Uterus (tissue), 2 donors: ENCODE measurements at regions not wholly inside any gene's neighbourhood (a gene's known extent, or its start where the extent isn't known, plus 50 kb on each side); places are given as distances from the start of the nearest gene placed in this dataset.

Source experiments
- POLR2A ChIP-seq, 2 donors: fragments of 450-650 bp; IDR thresholded peaks; one replicate each; pipeline ENCODE4 v1.6.1; 2016; ENCODE audit warnings: antibody characterized with exemption in 2 of 2, mild to moderate bottlenecking in 1 of 2, moderate library complexity in 1 of 2
- TF ChIP-seq, protein P1 (sequence below), 4 experiments: fragments of 200-600 bp in 2 of 4; fragments of 450-650 bp in 2 of 4; sonication (generic) in 2 of 4; IDR thresholded peaks; one replicate each; pipeline ENCODE4 v1.5.1; 2016 to 2019; ENCODE audit warnings: antibody characterized with exemption in 4 of 4, mild to moderate bottlenecking in 2 of 4, moderate library complexity in 1 of 4

DNA sequence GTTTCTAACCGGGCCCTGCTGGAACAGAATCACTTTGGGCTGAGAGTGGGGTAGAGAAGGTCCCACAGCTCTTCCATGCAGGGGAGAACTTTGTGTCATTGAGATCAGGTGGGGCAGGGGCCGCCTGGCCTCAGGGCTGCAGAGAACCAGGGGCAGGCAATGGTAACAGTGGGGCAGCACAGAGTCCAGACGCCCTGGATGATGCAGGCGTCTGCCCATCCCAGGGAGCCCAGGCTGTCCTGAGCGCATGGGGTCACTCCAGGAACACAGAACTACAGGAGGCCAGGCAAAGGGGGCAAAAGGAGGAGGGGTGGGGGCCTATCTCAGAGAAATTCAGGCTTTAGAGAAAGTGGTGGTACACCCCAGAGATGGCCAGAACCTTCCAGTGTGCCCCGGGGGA, 121.3 kb downstream of the NDUFA10 start:
- TF ChIP-seq, protein P1, sequence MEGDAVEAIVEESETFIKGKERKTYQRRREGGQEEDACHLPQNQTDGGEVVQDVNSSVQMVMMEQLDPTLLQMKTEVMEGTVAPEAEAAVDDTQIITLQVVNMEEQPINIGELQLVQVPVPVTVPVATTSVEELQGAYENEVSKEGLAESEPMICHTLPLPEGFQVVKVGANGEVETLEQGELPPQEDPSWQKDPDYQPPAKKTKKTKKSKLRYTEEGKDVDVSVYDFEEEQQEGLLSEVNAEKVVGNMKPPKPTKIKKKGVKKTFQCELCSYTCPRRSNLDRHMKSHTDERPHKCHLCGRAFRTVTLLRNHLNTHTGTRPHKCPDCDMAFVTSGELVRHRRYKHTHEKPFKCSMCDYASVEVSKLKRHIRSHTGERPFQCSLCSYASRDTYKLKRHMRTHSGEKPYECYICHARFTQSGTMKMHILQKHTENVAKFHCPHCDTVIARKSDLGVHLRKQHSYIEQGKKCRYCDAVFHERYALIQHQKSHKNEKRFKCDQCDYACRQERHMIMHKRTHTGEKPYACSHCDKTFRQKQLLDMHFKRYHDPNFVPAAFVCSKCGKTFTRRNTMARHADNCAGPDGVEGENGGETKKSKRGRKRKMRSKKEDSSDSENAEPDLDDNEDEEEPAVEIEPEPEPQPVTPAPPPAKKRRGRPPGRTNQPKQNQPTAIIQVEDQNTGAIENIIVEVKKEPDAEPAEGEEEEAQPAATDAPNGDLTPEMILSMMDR (IDR thresholded peaks at IDR 0.05): no peak
- no peak for TF ChIP-seq POLR2A (IDR thresholded peaks at IDR 0.05)
